Adrenal gland (tissue), 9 donors: ENCODE measurements at regions not wholly inside any gene's neighbourhood (a gene's known extent, or its start where the extent isn't known, plus 50 kb on each side); places are given as distances from the start of the nearest gene placed in this dataset.

ENCODE experiments used
- DNase-seq, 7 donors: peaks; one replicate each; pipeline ENCODE4 v3.0.0-alpha.2; 2019 to 2020
- H3K27ac ChIP-seq, 5 donors: fragments of 200-600 bp; sonication (generic) in 4 of 5; 1 replicate in 3 of 5; 2 replicates in 2 of 5; pipeline versions ENCODE4 v1.5.1 to v1.8.0; 2016 to 2020; ENCODE audit warnings: mild to moderate bottlenecking in 1 of 5
- H3K27me3 ChIP-seq: fragments of 200-600 bp; 2 replicates; pipeline ENCODE4 v1.8.0; 2021
- H3K36me3 ChIP-seq, 2 donors: fragments of 200-600 bp; replicated peaks in 1 of 2; 1 replicate in 1 of 2; 2 replicates in 1 of 2; pipeline versions ENCODE4 v1.5.1 to v1.8.0; 2018 to 2022
- H3K4me1 ChIP-seq, 2 donors: fragments of 200-600 bp; replicated peaks in 1 of 2; 1 replicate in 1 of 2; 2 replicates in 1 of 2; pipeline versions ENCODE4 v1.5.1 to v1.8.0; 2018 to 2021
- H3K4me3 ChIP-seq, 4 donors: fragments of 200-600 bp; sonication (generic) in 3 of 4; one replicate each; pipeline ENCODE4 v1.5.1; 2016 to 2018
- H3K9me3 ChIP-seq, 3 donors: fragments of 200-600 bp; sonication (generic) in 1 of 3; replicated peaks in 1 of 3; 1 replicate in 2 of 3; 2 replicates in 1 of 3; pipeline versions ENCODE4 v1.5.1 to v1.8.0; 2016 to 2021
- POLR2A ChIP-seq, 2 donors: fragments of 450-650 bp; IDR thresholded peaks; one replicate each; pipeline ENCODE4 v1.6.1; 2017; ENCODE audit warnings: antibody characterized with exemption in 2 of 2, mild to moderate bottlenecking in 2 of 2, moderate library complexity in 1 of 2
- WGBS, 4 donors: extraction: QIAGEN DNeasy Blood & Tissue Kit in 2 of 4; methylation state at CpG; one replicate each; pipeline versions ENCODE4 v1.1.5 to v1.1.7; 2013 to 2017; 5-methylcytosine and 5-hydroxymethylcytosine counted together
- intact Hi-C, 2 donors: fragments of 100-400 bp; cut with DNase I; formaldehyde crosslinking; loops; one replicate each; pipeline versions ENCODE4 v1.14.1 to v1.15.0; 2022 to 2023
- TF ChIP-seq, protein P1 (sequence below), 6 experiments: fragments of 450-650 bp in 4 of 6; fragments of 200-600 bp in 2 of 6; sonication (generic) in 1 of 6; IDR thresholded peaks; 1 replicate in 5 of 6; 2 replicates in 1 of 6; pipeline versions ENCODE4 v1.5.1 to v1.8.0; 2016 to 2021; ENCODE audit warnings: antibody characterized with exemption in 6 of 6, mild to moderate bottlenecking in 2 of 6, moderate library complexity in 1 of 6
- donor health status: healthy with polysubstance abuse.
- donor health status: Bipolar disorder and iron deficiency.
- donor health status: DM: yes; HTN: yes; CAD: no.
- donor health status: DM: no; HTN: no; CAD: no.
- donor health status: DM: no; HTN: no; CAD: no.

DNA sequence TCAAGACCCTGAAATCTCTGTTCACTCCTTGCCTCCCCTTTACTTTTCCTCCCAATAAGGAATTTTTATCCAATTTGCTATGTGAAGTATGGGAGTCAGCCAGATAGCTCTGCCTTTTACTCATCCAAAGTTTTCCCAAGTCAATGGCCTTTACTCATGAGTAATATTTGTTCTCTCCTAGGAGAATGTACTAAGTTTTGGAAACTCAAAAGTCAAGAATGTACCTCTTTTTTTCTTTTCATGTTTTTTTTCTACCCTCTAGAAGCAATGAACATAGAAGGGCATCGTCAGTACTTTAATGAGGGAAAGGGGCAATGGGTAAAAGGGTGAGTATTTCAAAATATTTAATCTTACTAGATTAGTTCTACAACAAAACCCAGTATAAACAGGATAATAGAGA lies 140.2 kb upstream of the SGCD start:
- intact Hi-C loops: no loop called here
- no peak overlapping the region for H3K4me3 ChIP-seq
- no peak for TF ChIP-seq POLR2A (IDR thresholded peaks at IDR 0.05)
- TF ChIP-seq, protein P1, sequence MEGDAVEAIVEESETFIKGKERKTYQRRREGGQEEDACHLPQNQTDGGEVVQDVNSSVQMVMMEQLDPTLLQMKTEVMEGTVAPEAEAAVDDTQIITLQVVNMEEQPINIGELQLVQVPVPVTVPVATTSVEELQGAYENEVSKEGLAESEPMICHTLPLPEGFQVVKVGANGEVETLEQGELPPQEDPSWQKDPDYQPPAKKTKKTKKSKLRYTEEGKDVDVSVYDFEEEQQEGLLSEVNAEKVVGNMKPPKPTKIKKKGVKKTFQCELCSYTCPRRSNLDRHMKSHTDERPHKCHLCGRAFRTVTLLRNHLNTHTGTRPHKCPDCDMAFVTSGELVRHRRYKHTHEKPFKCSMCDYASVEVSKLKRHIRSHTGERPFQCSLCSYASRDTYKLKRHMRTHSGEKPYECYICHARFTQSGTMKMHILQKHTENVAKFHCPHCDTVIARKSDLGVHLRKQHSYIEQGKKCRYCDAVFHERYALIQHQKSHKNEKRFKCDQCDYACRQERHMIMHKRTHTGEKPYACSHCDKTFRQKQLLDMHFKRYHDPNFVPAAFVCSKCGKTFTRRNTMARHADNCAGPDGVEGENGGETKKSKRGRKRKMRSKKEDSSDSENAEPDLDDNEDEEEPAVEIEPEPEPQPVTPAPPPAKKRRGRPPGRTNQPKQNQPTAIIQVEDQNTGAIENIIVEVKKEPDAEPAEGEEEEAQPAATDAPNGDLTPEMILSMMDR (IDR thresholded peaks at IDR 0.05): no peak
- WGBS, 4 donors: 73 to 92% (median 82%) methylated on average over 1 of the region's 1 CpG
- no peaks in the 10 kb centered on the region for H3K4me1 ChIP-seq
- no peak overlapping the region for H3K27ac ChIP-seq
- no peaks in the 10 kb centered on the region for H3K36me3 ChIP-seq
- H3K9me3 ChIP-seq: no peaks in the 10 kb centered on the region
- no peak for DNase-seq
- H3K27me3 ChIP-seq: no peaks in the 10 kb centered on the region

DNA sequence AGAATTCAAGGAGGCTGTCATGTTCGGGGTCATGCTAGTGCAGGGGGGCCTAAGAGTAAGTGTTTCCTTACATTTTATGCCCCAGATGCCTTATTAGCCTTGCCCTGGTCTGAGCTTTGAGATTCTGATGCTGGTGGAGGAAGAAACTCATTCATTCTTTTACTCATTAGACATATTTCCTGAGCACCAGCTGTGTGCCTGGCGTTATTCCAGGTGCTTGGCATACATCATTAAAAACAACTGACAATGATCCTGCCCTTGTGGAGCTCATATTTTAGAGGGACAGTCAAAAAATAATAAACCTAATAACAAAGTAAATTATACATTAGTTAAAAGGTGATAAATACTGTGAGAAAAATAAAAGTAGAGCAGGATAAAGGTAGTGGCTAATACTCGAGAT lies 138.9 kb upstream of the SGCD start:
- 53 to 67% (median 59%) methylated on average over 3 of the region's 3 CpGs for WGBS, 4 donors
- H3K27me3 ChIP-seq: no peaks in the 10 kb centered on the region
- no peaks in the 10 kb centered on the region for H3K36me3 ChIP-seq
- no peak overlapping the region for H3K27ac ChIP-seq
- DNase-seq: no peak
- intact Hi-C loops: no loop called here
- no peak overlapping the region for H3K4me3 ChIP-seq
- no peaks in the 10 kb centered on the region for H3K9me3 ChIP-seq
- H3K4me1 ChIP-seq: no peaks in the 10 kb centered on the region
- no peak for TF ChIP-seq POLR2A (IDR thresholded peaks at IDR 0.05)
- TF ChIP-seq, protein P1 (IDR thresholded peaks at IDR 0.05): no peak

DNA sequence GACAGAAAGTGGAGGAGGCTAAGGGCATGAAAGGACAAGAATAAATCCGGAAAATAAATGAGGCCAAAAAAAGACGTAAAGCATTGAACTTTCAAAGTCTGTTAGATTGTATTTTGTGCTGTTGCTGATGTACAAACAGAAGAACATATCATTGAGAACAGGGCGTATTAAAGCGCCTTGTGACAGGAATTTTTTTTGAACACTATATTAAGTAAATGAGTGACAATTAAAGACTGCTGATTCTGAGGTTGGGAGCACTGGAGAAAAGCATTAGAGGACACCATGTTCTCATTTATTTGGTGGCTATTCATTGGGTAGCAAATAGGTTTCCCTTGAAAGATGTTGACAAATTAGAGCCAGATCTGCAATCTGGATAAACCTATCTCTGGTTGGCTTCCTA lies 137.3 kb upstream of the SGCD start:
- intact Hi-C loops: no loop called here
- no peaks in the 10 kb centered on the region for H3K27me3 ChIP-seq
- H3K4me3 ChIP-seq: no peak overlapping the region
- no peaks in the 10 kb centered on the region for H3K36me3 ChIP-seq
- TF ChIP-seq, protein P1 (IDR thresholded peaks at IDR 0.05): no peak
- TF ChIP-seq POLR2A (IDR thresholded peaks at IDR 0.05): no peak
- H3K4me1 ChIP-seq: no peaks in the 10 kb centered on the region
- WGBS, 4 donors: 85 to 89% (median 87%) methylated on average over 4 of the region's 4 CpGs
- no peak overlapping the region for H3K27ac ChIP-seq
- no peaks in the 10 kb centered on the region for H3K9me3 ChIP-seq
- no peak for DNase-seq

DNA sequence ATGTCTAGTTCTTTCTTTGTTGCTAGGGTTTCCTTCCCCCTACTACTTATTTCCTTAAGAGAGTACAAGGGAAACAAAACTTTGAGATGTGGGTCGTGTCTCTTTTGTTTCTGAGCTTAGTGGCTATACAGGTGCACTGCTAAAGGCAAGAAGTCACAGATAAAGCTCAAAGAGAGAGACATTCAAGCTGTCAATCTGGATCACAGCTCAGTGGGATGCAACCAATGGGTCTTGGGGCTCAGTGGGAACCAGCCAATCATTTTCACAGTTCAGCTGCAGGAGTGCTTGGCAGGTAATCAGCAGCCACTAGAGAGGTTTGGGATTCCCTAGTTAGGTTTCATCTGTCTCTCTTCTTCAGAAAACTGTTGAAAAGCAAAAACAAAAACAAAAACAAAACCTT lies 135.4 kb upstream of the SGCD start:
- Histone ChIP-seq H3K4me3 (no peak overlapping the region), H3K27me3 (no peaks in the 10 kb centered on the region), H3K4me1 (no peaks in the 10 kb centered on the region), H3K9me3 (no peaks in the 10 kb centered on the region), H3K27ac (no peak overlapping the region), H3K36me3 (no peaks in the 10 kb centered on the region)
- DNase-seq: no peak
- no peak for TF ChIP-seq POLR2A (IDR thresholded peaks at IDR 0.05)
- TF ChIP-seq, protein P1 (IDR thresholded peaks at IDR 0.05): no peak
- intact Hi-C loops: no loop called here
- 56 to 82% (median 68%) methylated on average over 1 of the region's 1 CpG for WGBS, 4 donors
